Hematopoietic multipotent progenitor cell treated with erythropoietin and hydrocortisone succinate and interleukin-3 and kit ligand, for 4 days (in vitro differentiated cells): ENCODE measurements at regions not wholly inside any gene's neighbourhood (a gene's known extent, or its start where the extent isn't known, plus 50 kb on each side); places are given as distances from the start of the nearest gene placed in this dataset.

Source experiments
- DNase-seq: peaks from one replicate; pipeline ENCODE4 v3.0.0-alpha.2; 2015

DNA sequence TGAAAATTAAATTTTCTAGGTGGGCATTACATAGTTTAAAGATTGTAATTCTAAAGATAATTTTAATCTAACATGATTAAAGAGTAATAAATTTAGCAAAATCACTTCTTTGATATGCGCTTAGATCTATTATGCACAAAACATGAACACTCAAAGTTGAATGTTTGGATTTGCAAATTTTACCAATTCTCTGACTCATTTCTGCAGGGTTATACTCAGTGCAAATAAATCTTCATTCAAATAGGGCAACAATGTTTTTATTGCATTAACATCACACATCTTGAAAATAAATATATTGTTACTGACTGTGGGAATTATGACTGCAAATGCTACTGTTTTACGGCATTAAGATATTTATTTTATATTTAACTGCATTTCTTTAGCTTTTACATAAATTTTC, 110.7 kb downstream of the OGFRL1 start:
- DNase-seq: no peak

DNA sequence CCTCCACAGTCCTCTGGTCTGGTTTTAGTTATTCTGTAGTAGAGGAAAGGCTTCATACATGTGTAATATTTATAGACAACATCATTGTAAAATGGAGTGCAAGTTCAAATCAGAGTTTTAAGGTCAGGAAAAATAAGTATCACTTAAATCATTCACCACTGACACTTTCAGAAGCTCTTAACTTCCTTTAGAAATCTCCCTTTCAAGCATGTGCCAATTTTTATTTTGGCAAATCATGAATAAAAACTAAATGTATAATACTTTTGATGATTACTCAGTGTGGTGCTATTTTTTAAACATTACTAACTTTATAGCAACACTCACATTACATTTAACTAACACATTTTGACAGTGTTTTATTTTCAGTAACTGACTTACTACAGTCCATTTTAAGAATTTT, 112.2 kb downstream of the OGFRL1 start:
- DNase-seq: no peak

DNA sequence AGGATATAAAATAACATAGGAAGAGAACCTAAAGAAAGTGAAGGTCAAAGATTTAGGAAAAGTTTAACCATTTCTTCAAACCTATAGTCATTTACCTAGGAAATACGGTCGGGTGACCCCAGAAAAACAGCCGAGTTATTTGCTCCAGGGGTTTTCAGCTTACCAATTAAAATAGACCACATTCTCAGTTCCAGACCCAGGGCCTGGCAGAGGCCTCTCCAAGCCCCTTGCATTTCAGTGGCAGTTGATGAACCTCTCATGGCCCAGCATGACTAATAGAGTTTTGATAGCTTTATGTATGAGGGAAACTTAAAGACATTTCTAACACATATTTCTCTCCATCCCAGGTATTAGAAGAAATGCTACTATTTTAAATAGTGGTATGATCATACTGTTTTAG, 113.5 kb downstream of the OGFRL1 start:
- DNase-seq: no peak

DNA sequence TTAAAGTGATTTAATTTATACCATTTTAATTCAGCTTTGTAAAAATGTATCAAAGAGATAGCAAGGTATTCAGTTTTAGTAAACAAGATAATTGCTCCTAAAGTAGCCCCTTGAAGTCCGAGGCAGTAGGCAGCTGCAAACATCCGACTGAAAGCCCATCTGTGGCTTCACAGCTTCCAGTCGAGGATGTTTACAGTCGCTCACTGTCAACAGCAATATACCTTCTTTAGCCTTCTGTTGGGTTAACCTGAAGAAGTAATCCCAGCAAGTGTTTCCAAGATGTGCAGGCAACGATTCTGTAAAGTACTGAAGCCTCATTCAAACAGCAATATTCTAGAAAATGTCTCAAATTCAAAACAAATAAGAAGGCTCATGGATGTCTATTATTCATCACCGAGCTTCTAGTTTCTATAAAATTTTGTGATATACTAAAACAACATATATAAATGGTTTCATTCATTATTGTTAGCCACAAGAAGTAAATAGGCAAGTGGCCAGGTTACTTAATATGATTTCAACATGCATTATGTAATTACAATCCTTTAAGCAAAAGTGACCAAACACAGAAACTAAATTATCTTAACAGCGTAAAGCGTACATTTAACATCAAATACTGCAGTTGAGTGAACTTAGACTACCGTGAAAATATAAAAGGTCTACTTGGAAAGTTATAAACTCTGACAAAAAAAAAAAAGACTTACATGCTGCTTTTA, 115.0 kb downstream of the OGFRL1 start:
- no peak for DNase-seq

DNA sequence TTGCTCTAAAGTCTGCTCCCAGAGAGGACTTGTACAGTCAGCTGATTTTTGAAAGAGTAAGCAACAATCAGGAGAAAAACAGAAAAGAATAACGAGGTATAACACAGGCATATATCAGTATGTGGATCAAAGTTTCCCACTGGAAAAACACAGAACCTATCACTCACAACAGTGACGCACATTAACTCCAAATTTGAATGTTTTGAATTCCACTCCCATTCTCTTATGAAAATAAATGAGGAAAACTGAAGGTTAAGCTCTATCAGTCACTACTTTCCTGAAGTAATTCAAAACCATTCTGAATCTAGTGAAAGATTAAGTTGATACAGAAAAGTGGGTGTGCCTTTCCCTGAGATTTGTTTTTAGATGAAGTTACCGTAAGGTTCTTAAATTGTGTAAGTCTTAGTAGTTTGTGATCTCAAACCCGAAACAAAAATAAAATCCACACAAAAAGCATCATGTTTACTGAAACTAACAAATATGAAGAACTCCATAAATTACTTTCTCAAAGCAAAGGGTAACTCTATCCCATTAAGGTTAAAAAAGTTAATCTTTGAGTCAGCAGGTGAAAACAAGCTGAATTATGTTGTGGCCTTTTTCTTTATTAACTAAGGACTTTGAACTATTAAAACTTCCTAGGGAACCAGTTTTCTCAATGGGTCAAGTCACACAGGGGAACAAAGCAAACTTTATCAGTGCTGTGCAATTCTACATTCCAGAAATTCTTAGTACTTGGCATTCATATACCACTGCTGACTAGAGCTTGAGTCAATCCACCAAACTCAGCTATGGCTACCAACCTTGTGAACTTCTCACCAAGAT, 115.7 kb downstream of the OGFRL1 start:
- no peak for DNase-seq

DNA sequence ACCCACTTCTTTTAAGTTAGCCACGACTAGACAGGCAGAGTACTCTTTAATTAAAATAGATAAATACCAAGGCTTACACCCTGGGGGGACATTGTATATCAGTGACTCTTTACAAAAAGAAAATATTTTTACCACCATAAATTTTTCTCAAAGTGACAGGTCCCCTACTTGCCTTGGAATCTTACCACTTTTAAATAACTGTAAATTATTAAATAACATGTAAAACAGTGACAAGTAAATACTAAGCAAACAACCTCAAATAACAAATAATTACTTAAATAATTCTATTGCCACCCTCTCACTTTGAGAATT, 116.3 kb downstream of the OGFRL1 start:
- no peak for DNase-seq

DNA sequence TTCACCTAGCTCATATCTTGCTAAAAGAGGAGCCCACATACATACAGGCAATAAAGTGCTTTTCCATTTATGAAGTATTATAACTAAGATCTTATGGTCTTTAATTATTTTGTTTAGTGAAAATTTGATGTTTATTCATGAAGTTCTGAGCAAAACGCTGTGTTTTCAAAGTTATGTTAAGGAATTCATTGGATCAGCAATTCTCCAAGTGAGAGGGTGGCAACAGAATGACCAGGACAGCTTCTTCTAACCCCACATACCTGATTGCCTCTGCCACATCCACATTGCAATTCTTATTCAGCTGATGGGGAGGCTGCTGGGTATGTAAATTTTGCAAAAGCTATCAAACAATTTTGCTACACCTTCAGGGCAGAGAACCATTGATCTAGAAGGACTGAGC, 116.8 kb downstream of the OGFRL1 start:
- DNase-seq: no peak

DNA sequence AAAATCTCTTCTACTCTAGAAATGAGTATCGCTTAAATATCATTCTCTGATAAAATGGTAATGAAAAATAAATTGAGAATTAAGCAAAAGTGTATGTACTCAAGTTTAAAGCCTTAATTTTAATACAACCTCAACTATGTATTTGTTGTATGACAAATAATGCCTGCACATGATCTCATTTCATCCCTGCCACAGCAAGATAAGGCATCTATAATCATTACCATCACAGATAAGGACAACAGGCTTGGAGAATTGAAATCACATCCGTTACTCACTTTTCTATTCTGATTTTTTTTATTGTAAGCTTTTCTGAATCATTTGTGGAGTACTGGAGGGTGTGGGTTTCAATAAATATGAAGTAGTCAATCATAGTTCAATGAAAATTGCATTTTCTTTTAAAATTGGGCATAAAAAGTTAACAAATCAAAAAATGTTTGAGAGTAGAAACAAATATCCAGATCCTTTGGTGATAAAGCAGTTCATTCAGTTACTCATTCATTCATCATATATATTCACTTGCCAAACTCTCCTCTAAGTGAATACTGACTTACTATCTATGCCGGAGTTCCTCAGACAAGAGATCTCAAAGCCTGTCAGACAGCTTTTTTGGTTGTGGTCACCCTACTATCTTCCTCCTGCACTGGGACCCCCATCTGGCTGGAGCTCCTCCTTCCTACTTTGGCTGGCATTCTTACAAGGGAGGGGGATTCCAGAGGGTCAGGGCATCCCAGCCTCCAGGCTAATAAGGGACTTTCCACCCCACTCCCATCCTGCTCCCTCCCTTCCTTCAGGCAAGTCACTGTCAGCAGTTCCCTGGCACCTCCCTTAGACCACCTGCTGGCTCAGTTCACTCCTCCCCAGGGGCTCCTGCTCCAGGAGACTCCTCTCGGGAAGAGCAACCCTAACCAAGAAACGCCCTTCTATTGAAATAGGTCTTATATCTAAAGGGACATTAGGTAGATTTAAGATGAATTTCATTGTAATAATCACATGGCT, 118.6 kb downstream of the OGFRL1 start:
- no peak for DNase-seq

DNA sequence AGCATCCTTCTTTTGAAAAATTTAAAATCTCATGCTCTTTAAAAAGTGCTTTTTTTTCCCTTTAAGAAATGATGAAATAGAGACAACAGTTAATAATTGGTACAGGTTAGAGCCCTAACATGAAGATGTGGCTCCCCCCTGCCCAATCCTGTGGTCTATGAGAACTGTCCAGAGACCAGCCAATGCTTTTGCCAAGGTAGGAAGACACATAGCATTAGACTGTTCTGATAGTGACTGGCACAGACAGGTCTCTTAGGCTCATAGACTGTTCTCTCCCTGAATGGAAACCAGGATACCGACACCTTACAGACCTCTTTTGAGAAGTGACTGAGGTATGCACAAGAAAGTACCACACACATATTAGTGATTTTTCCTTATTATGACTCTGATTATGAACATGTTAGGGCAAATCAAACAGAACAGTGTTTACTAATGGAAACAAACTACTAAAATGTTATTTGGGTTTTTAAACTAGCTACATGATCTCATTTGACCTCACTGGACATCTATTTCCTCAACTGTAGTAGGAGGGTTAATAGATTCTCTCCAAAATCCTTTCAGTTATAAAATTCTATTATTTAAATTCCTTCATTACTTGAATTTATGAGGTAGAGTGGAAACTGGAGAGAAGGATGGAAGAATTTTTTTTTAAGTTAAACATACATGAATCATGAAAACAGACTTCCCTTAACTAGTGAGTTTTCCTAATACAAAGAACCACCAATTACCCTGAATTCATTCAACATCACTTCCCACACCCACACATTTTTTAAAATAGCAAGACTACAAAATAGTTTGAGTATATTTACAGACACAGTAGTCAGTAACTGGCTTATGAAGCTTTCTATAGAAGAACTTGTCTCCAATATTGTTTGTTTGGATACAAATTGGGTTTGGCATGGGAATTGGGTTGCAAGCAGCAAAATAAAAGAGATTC, 120.4 kb downstream of the OGFRL1 start:
- DNase-seq: no peak

DNA sequence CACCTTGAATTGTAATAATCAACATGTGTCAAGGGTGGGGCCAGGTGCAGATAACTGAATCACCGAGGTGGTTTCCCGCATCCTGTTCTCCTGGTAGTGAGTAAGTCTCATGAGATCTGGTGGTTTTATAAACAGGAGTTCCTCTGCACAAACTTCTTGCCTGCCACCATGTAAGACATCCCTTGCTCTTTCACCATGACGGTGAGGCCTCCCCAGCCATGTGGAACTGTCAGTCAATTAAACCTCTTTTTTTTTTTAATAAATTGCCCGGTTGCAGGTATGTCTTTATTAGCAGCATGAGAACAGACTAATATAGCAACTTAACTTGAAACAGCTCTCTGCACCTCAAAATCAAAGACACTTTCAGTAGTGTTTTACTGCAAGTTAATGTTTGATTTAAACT, 121.6 kb downstream of the OGFRL1 start:
- no peak for DNase-seq

DNA sequence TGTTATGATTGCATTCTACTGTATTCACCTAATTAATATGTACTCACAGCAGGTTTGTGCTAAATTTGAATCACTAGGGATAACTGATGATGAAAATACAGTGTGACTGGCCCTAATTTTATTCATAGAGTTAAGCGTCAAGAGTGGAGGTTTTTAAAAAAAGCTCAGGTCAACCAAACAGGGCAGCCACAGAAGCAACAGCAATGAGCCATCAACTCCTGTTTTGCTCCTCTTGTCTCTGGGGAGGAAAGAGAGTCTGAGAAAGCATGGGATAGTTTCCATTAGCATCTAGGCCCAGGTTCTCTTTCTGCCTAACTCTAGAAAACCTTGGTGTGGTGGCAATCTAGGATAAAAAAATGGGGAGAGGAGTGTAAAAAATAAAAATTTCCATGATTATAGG, 122.1 kb downstream of the OGFRL1 start:
- no peak for DNase-seq

DNA sequence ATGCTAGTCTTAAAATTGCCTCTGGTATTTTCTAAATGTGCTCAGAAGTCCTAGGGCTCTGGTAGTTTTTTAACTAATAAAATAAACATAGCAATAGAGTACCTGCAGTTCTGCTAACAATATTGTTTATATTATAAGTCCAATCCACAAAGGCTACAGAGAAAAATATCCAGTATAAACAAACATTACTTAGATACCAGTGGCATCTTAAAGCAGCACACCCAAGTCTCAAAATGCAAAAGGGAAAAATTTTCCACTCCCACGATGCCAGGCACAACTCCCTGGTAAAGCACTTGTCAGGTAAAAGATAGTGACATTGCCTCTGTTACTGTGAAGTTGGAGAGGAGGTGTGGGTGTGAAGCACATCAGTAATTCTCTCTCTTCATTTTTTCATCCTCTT, 123.3 kb downstream of the OGFRL1 start:
- no peak for DNase-seq

DNA sequence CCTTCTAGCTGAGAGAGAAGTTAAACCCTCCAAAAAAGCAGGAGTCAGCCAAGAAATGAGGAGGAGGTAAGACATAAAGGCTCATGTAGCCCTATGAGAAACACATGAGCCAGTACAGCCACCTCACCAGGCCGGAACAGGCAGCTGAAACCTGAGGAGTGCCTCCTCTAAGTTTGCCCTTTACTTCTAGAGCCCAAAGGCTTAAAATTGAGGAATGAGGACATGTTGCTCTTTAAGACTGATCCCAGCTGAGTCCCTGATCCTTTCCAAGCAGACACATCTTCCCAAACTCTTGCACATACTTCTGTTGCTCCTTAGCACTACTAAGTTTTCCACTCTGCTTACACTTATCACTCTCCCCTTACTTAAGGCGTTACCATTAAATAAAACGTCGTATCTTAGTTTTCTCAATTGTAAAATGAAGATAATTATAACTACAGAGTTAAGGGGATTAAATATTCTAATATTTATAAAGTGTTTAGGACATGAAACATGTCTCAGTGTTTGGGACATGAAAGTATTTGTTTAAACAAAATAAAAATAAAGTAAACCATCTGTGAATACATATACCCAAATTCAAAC, 124.0 kb downstream of the OGFRL1 start:
- no peak for DNase-seq

DNA sequence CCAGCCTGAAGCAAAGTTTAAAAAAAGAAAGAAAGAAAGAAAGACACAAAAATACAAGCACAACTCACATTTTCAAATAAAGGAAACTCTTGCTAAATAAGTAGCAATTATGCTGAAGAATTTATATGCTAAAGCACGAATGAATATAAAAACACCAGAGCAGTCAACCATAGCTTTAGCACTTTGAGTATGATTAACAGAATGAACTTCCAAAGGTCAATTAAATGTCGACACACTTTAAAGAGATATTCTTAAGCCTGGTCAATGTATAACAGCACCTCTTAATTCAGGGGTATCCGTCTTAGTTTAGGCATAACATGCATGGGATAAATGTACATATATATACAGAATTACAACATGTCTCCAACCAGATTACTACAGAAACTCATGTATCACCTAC, 125.9 kb downstream of the OGFRL1 start:
- DNase-seq: no peak

DNA sequence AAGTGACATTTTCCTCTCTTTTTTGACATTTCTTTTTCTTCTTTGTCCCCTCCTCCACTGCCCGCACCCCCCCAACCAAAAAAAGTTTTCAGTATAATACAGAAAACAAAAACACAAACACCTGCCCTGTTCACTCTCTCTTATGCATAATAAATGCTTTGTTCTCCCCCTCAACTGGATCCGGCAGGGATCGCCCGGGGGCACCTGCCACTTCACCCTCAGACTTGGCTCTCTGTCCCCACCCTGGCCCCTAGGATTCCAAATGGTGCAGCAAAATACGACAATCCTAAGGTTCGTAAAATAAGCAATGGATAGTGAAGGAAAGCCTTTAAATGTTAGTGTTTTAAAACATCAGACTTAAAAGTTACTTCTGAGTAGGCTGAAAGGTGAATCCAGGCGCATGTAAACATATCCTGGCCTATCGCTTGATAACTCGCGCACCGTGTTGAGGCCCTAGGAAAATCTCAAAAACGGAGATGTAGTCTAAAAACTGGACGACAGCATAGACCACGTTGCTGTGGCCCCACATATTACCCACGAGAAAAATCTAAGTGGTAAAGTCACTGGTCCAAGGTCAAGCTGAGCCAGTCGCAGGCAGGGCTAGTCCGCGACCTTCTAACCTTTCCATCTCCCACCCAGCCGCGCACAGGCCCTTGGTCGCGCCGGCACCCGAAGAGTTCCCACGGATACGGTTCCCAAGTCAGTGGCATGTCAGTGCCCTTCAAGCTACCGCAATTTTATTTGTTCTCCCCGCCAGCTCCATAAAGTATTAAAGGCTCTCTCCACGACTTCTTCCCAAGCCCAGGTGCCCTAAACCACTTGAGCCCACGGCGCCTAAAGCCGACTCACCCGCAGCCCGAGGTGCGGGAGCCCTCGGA, 130.8 kb downstream of the OGFRL1 start:
- peak; percentile 2 for DNase-seq

DNA sequence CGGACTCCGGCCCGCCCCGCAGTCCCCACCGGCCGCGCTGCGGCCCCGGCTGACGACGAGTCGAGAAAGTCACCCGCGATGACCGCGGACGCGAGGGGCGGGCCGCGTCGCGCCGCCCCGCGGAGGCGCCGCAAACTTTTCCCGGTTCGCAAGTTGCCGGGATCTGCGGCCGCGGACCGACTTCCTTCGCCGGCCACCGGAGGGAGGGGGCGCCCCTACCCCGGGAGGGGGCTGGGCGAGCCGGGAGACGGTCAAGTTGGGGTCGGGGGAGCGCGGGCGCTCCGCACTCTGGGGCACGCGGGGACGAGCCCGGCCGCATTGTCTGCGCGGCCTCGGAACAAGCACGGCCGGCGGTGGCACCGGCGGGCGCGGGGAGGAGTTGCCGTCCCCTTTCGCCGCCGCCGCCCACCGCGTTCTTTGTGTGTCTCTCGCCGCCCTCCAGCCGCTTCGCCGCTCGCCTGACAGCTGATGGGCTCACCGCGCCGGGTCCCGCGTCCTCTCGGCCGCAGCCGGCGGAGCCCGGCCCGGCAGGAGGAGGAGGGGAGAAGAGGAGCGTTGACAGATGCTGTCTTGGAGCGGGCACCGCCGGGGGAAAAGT, 131.6 kb downstream of the OGFRL1 start:
- DNase-seq: peak; percentile 38

DNA sequence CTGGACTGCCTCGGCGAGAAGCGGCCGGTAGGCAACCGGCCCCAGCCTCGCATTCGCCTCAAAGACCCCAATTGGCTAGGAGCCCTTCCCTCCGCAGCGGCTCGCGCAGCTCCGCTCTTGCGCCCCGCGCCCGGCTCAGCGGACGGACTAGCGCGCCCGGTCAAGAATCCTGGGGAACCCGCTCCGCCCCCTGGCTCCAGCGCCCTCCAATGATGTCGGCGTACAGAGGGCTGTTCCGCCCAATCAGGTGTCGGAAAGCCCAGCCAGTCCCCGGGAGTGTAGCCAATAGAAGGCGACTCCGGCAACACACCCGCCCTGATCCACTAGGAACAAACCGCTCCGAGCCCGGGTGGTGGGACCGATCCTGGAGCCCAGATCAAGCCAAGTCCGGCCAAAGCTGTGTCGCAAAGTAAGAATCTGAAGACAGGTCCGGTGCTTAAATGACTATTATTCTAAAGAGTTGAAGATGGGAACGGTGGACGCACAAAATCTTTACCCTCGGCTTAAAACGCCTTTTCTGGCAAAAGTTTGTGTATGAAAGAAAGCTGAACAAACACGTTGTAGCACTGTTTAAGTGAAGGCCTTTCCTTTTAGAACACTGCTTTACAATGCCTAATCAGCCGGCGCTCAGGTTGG, 132.2 kb downstream of the OGFRL1 start:
- DNase-seq: peak; percentile 82

DNA sequence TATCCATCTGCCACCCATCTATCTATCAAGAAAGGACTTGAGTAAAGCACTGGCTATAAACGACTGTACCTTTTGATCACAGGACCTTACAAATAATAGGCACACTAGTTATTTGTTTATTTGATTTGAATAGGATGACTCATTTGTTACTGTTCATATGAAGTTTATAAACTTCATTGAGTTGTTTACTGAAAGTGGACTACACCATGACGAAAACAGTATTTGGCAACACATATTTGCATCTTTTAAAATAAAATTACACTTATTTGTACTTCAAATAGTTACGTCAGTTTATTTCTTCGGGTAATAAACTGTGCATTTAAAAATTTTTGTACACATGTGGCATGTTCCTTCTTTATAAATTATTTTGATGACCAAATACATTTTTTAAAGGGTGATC, 133.0 kb downstream of the OGFRL1 start:
- no peak for DNase-seq

DNA sequence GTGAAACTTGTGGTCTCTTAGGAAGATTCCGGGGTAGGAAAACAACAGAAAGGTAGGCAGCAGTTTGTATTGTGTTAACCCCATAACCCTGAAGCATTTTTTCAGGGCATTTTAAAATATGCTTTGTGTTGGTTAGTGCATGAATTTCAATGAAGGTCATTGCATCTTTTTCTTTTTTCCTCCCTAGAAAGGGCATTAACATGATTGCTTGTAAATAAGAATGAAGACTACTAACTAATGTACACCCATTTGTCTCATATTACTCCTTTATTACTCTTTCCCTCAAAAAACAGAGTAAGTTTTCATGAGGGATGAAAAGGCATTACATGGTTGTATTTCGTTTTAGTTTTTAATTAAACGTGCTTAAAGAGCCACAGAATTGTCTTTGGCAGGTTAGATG, 141.4 kb downstream of the OGFRL1 start:
- DNase-seq: no peak

DNA sequence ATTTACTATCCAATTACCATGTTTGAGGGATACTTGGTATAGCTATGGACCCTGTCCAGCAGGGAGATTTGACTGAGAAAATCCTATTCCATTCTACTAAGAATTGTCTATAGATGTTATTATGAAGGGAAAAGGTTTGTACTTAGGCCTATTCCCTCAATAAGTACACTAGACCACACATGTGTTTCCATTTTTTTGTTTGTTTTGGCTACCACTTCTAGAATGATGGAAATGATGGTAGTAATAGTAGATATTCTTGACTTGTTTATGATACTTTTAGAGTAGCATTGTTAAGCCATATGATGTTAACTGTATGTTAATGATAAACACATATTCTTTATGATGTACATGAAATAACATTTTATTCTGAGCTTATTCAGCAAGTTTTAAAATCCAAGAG, 144.8 kb downstream of the OGFRL1 start:
- no peak for DNase-seq
